ENCODE measurements at regions not wholly inside any gene's neighbourhood (a gene's known extent, or its start where the extent isn't known, plus 50 kb on each side); places are given as distances from the start of the nearest gene placed in this dataset.

DNA sequence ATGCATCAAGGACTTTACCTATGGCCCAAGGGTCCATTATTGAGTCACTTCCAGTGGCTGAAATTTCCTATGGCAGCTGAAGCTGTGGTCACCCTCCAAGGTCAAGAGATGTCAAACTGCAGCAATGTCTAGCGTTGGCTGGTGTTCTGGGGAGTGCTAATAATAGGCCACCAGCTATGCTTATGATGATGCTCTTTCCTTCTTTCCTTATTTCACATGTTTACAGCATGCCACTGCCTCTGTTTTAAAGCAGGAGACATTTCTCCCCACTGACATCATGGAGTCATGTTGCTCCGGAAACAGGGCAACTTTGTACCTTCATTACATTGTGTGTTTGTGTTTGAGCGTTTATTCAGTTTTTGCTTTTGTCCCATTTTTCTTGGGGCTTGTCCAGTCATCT lies 62.6 kb upstream of the CYYR1 start:
- TF ChIP-seq POLR2AphosphoS5 (IDR thresholded peaks at IDR 0.05) (no peak), CTCF (IDR thresholded peaks at IDR 0.05) (no peak), POLR2A (IDR thresholded peaks at IDR 0.05) (no peak), EP300 (IDR thresholded peaks at IDR 0.05) (no peak)

Data from stomach (tissue), 4 donors.